ENCODE measurements at regions not wholly inside any gene's neighbourhood (a gene's known extent, or its start where the extent isn't known, plus 50 kb on each side); places are given as distances from the start of the nearest gene placed in this dataset.

- DNase-seq (ENCODE audit: low spot score) = no peak
These were observed 1270.2 kb downstream of the BRD1 start for GRCh38 chr22:48557473-48557872.

DNA sequence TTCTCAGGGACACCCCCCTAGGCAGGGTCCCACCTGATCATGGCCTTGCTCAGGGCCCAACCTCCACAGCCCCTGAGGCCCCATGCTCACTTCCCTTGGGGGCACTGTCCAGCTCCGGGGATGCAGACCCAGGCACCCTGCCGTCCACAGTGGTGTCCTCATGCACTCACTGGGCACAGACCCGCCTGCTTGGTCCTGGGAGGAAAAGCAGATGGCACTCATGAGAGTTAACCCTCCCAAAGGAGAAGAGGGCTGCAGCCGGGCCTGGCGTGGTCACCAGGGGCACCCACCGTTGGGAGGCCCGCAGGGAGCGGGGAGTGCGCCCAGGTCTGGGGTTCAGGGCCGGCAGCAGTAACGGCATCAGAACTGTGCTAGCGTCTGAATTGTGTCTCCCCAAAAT, 1270.9 kb downstream of the BRD1 start:
- DNase-seq (ENCODE audit: low spot score) = no peak

GRCh38 chr22:48556222-48556621, 1271.5 kb downstream of the BRD1 start:
- DNase-seq (ENCODE audit: low spot score) = no peak

- DNase-seq (ENCODE audit: low spot score) = no peak
These were observed 1272.1 kb downstream of the BRD1 start for GRCh38 chr22:48555606-48556005.

- peak; percentile 87 for DNase-seq (ENCODE audit: low spot score)
These were observed 1272.6 kb downstream of the BRD1 start for GRCh38 chr22:48554893-48555572.

DNA sequence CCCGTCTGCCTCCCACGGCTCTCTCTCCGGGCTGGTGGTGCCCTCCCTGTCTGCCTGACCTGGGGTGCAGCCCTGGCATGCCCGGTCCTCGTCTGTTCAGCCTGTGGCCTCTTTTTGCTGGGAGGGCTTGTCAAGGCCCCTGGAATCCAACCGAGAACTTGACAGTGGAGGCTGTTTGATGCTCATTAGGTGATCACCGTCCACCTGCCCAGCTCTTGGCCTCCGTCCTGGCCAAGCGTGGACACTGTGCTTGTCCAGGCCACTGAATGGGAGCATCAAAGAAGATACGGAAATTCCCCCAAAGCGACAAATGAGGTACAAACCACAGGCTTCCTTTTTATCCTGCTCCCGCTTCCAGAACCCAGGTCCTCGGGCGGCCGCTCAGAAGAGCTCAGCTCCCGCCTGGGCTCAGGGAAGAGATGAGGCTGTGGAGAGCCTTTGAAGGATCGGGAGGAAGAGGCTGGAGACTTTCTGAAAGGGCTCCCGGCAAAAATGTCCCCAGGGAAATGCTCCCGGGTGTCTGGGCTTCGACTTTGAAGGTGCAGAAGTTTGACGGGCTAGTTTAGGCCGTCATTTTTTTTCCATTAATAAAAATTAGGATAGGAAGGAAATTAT, 1273.9 kb downstream of the BRD1 start:
- DNase-seq (ENCODE audit: low spot score) = no peak

GRCh38 chr22:48553119-48553518, 1274.6 kb downstream of the BRD1 start:
- DNase-seq (ENCODE audit: low spot score) = no peak

DNA sequence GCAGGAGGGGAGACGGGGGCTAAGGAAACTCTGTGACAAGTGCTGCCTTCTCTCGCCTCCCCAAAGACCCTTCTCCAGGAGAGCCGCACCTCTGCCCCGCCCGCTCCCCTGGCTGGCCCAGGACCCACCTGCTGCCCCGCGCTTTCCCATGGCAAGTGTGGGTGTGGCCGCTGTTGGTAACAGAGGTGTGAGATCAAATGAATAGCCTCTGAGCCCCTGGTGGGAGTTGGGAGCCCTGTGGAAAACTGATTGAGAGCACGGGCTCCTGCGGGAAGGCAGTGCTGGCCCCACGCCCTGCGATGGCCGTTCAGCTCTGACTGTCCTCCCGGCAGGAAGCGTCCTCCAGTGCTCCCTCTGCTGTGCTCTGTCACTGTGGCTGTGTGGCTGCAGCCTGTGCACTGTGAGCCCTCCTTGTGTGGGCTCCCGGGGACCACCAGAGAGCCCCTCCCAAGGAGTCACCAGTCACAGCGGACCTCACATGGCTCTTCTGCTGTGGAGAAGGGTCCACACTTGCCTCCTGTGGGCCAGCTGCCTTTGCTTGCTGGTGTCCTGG, 1275.9 kb downstream of the BRD1 start:
- no peak for DNase-seq (ENCODE audit: low spot score)

- no peak for DNase-seq (ENCODE audit: low spot score)
These were observed 1276.6 kb downstream of the BRD1 start for GRCh38 chr22:48551061-48551460.

GRCh38 chr22:48548391-48548790, 1279.3 kb downstream of the BRD1 start:
- DNase-seq (ENCODE audit: low spot score) = no peak

GRCh38 chr22:48547971-48548370, 1279.7 kb downstream of the BRD1 start:
- no peak for DNase-seq (ENCODE audit: low spot score)

DNA sequence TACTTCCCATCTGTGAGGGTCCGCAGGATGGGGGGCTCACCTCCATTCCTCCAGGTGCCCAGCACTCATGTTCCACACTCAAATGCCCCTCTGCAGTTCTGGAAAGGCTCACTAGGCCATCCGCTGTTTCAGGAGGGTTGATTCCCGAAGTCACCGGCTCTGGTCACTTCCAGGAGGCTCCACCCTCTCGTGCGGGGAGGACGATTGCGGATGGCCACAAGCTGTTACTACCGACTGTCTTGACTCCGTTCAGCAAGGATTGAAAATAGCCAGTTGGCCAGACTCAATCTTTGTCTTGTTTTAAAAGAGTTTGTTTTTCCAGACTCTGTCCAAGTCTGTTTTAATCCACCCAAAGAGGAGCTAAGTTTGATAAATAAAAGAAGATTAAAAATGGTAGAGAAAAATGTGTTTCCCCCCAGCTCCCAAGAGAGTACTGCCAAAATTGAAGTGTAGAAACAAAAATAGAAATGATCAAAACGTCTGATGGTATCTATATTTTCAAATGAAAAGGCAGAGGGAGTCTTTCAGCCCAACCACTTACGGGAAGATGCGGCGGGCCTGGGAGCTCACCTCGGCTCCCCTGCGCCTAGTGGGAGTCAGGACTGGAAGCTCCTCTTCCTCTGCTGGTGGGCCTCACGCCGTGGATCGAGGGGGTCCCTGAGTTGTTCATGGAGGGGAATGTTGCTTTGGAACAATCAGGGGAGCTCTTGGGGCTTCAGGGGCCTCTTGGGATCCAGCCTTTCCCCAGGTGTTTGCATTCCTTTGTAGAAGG, 1280.8 kb downstream of the BRD1 start:
- no peak for DNase-seq (ENCODE audit: low spot score)

DNA sequence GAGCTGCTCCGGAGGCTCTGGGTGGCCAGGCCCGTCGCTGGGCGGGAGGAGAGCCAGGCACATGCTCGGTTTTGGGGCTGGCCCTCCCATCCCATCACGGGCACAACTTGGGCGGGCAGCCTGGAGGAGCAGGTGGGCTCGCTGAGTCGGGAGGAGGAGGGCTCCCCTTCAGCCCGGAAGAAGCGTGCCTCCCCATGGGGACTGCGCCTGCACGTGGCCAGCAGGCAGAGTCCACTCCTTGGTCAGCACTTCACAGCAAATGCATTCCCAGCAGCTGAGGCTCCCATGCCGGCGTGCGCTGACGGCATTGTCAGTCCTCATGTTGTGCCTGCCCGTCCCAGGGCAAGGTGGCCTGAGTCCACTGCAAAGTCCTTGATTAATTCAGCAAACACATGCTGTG, 1281.7 kb downstream of the BRD1 start:
- no peak for DNase-seq (ENCODE audit: low spot score)

GRCh38 chr22:48541401-48542098, 1286.1 kb downstream of the BRD1 start:
- no peak for DNase-seq (ENCODE audit: low spot score)

DNA sequence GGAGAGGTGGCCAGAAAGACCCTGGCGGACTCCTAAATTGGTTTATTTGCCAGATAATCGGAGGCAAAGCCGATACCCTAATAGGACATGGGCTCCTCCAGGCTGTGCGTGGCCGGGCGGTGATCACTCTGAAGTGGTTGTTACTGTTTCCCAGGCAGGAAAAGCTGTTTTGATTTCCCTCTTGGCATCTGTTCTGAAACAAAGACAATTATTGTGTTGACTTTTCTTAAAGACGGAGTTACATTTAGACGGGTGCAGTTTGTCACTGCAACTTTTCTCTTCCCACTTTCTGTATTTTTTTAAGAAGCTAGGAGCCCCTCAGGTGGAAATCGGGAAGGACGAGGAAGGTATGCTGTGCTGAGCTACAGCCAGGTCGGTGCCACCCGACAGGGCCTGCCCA, 1288.4 kb downstream of the BRD1 start:
- DNase-seq (ENCODE audit: low spot score) = no peak

GRCh38 chr22:48538291-48538820, 1289.3 kb downstream of the BRD1 start:
- DNase-seq (ENCODE audit: low spot score) = no peak

DNA sequence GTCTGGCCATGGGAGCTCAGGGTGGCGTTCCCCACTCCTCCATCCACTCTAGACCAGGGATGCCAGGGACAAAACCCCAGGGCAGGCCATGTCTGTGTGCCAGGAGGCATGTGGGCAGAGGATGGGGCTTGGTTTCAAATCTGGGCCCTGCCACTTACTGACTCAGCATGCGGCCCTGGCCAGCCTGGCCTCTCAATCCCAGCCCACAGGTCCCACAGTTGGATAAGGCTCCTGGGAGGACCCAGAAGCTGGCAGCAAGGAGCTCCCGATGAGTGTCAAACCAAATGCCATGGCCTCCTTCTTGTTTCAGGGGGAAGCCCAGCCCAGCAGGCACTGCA, 1290.4 kb downstream of the BRD1 start:
- DNase-seq (ENCODE audit: low spot score) = no peak

- no peak for DNase-seq (ENCODE audit: low spot score)
These were observed 1290.9 kb downstream of the BRD1 start for GRCh38 chr22:48536541-48537342.

DNA sequence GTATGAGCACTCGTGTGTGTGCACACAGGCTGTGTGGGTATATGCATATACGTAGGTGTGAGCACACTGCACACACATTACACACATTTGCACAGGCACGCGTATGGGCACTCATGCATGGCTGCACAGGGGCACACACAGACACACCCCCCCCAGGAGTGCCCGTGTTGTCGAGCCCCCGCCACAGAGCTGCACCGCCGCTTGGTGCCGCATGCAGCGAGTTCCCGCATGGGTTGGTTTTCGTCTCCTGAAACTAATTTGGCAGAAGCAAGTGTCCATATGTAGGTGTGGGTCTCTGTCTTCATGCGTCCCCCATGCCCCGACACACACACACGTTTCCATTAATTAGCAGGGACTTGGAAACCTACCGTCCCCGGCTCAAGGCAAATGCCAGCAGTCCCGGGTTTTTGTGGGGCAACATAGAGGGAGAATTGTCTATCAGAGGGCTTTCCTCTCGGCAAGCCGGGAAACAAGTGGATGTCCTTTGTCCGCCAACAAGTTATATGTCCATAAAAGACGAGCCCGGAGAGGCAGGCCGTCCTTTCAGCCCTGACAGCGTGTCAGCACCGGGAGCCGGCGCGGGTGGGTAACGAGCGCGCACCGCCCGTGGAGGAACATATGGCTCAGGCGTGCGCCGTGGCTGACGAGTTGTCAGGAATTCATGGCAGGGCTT, 1291.7 kb downstream of the BRD1 start:
- DNase-seq (ENCODE audit: low spot score) = no peak

DNA sequence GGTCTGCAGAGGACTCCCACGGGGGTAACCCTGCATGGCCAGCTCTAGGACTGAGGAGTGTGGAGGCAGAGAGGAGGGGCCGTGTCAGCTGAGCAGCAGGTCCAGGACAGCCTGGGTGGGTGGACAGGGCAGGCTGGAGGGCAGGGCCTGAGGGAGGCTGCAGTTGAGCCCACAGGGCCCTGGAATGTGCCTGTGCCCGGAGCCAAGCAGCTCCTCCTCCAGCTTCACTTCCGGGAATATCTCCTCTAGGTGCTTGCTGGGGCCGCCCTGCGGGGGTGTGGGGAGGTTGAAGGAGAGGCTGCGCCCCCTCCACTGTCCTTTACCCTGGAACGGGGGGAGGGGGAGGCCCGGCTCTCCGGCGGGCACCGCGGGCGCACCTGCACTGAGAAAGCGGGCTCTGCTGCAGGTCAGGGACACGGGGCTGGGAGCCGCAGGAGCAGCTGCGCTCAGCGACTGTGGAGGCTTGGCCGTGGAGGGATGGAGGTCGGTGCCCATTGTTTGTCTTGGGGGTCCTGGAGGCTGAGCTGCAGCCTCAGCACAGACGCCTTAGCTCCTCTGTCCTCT, 1293.2 kb downstream of the BRD1 start:
- no peak for DNase-seq (ENCODE audit: low spot score)

All from iPS-NIHi11 (cell line).